ENCODE measurements at regions not wholly inside any gene's neighbourhood (a gene's known extent, or its start where the extent isn't known, plus 50 kb on each side); places are given as distances from the start of the nearest gene placed in this dataset.

- TF ChIP-seq POLR2A (IDR thresholded peaks at IDR 0.05) (no peak), CTCF (IDR thresholded peaks at IDR 0.05) (no peak)
Measured at GRCh38 chr14:49950275-49951228, 57.7 kb downstream of the ARF6 start.

Measured in prostate gland (tissue), 2 donors.